DOHH2 (cell line): ENCODE measurements at regions not wholly inside any gene's neighbourhood (a gene's known extent, or its start where the extent isn't known, plus 50 kb on each side); places are given as distances from the start of the nearest gene placed in this dataset.
"Not testable (repeated sequence)": the region's sequence is repeated elsewhere in the genome, so short reads cannot be mapped to it uniquely, and the experiment has no call there.

Source experiments
- H3F3A ChIP-seq: fragments of 200-600 bp; sonication (generic), shearing (Covaris generic); 2 replicates; pipeline ENCODE4 v1.6.0; 2016; ENCODE audit warnings: antibody characterized with exemption, mild to moderate bottlenecking; ENCODE audit not compliant: control insufficient read depth, insufficient read depth
- H3K27ac ChIP-seq: fragments of 200-600 bp; sonication (generic); 2 replicates; pipeline ENCODE4 v1.5.1; 2014; ENCODE audit warnings: low read depth, mild to moderate bottlenecking, low read length, moderate library complexity
- H3K27me3 ChIP-seq: fragments of 200-600 bp; sonication (generic); 2 replicates; pipeline ENCODE4 v1.6.1; 2014; ENCODE audit warnings: mild to moderate bottlenecking, low read length, mixed read lengths; ENCODE audit not compliant: control insufficient read depth
- H3K36me3 ChIP-seq: fragments of 200-600 bp; sonication (generic); 2 replicates; pipeline ENCODE4 v1.6.1; 2014; ENCODE audit warnings: mild to moderate bottlenecking, low read length, moderate library complexity, mixed read lengths; ENCODE audit not compliant: control insufficient read depth
- H3K4me1 ChIP-seq: fragments of 200-600 bp; sonication (generic); 2 replicates; pipeline ENCODE4 v1.6.1; 2014; ENCODE audit warnings: mild to moderate bottlenecking, low read length, mixed read lengths; ENCODE audit not compliant: control insufficient read depth
- H3K4me2 ChIP-seq: fragments of 200-600 bp; sonication (generic); 2 replicates; pipeline ENCODE4 v1.6.0; 2014; ENCODE audit warnings: mild to moderate bottlenecking, low read length, moderate library complexity
- H3K4me3 ChIP-seq: fragments of 200-600 bp; sonication (generic); 2 replicates; pipeline ENCODE4 v1.5.1; 2014; ENCODE audit warnings: mild to moderate bottlenecking, low read length, mixed read lengths
- H3K79me2 ChIP-seq: fragments of 200-600 bp; sonication (generic); 2 replicates; pipeline ENCODE4 v1.6.1; 2014; ENCODE audit warnings: mild to moderate bottlenecking, low read length, mixed read lengths; ENCODE audit not compliant: control insufficient read depth
- H3K9me2 ChIP-seq: fragments of 200-600 bp; sonication (generic); replicated peaks from 2 replicates; pipeline ENCODE4 v1.6.1; 2014; ENCODE audit warnings: mild to moderate bottlenecking, low read length, mixed read lengths; ENCODE audit not compliant: control insufficient read depth
- H3K9me3 ChIP-seq: fragments of 200-600 bp; sonication (generic); 2 replicates; pipeline ENCODE4 v1.6.1; 2014; ENCODE audit warnings: antibody characterized with exemption, low read length, mixed read lengths; ENCODE audit not compliant: control insufficient read depth, insufficient read depth
- H4K20me1 ChIP-seq: fragments of 200-600 bp; sonication (generic); 2 replicates; pipeline ENCODE4 v1.6.0; 2014; ENCODE audit warnings: low read depth, mild to moderate bottlenecking, antibody characterized with exemption, low read length, moderate library complexity; ENCODE audit not compliant: control insufficient read depth, insufficient read depth
- EZH2phosphoT487 ChIP-seq: fragments of 200-600 bp; sonication (generic); IDR thresholded peaks from 2 replicates; pipeline ENCODE4 v1.6.1; 2017; ENCODE audit warnings: borderline replicate concordance, mild to moderate bottlenecking, antibody characterized with exemption, low read length, moderate library complexity, mixed read lengths
- TF ChIP-seq, protein P1 (sequence below): fragments of 200-600 bp; sonication (generic); IDR thresholded peaks from one replicate; pipeline ENCODE4 v1.5.1; 2014; ENCODE audit warnings: antibody characterized with exemption, mild to moderate bottlenecking, low read depth, low read length; ENCODE audit not compliant: poor library complexity, severe bottlenecking

DNA sequence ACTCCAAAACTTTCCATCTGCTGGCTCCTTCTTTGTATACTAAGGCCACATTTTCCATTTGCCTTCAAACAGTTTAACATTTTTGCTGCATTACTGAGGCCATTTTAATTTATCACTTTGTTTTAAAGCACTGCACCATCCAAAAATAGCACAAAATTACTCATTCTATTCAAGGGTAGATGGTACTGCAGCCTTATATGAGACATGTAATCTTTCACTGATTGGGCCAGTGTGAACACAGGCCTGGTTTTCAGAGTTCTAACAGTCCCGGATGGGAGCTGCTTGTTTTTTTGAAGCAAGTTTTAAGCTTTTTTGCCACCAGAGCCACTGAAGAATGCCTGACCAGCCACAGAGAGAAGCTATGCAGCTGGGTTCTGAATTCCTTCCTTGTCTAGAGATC is 172.3 kb upstream of the TSC22D2 start:
- Histone ChIP-seq H3K27ac (no peak overlapping the region), H3K9me2 (no peaks in the 10 kb centered on the region), H3K79me2 (no peaks in the 10 kb centered on the region), H3F3A (no peaks in the 10 kb centered on the region), H3K4me2 (no peak overlapping the region), H3K9me3 (no peaks in the 10 kb centered on the region), H3K4me1 (no peaks in the 10 kb centered on the region), H3K27me3 (peaks cover 10% of the 10 kb centered on the region; the same call in 1 of the 2 replicates), H3K36me3 (no peaks in the 10 kb centered on the region), H3K4me3 (no peak overlapping the region), H4K20me1 (no peaks in the 10 kb centered on the region)
- TF ChIP-seq EZH2phosphoT487 = no peak
- TF ChIP-seq, protein P1, sequence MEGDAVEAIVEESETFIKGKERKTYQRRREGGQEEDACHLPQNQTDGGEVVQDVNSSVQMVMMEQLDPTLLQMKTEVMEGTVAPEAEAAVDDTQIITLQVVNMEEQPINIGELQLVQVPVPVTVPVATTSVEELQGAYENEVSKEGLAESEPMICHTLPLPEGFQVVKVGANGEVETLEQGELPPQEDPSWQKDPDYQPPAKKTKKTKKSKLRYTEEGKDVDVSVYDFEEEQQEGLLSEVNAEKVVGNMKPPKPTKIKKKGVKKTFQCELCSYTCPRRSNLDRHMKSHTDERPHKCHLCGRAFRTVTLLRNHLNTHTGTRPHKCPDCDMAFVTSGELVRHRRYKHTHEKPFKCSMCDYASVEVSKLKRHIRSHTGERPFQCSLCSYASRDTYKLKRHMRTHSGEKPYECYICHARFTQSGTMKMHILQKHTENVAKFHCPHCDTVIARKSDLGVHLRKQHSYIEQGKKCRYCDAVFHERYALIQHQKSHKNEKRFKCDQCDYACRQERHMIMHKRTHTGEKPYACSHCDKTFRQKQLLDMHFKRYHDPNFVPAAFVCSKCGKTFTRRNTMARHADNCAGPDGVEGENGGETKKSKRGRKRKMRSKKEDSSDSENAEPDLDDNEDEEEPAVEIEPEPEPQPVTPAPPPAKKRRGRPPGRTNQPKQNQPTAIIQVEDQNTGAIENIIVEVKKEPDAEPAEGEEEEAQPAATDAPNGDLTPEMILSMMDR = no peak

DNA sequence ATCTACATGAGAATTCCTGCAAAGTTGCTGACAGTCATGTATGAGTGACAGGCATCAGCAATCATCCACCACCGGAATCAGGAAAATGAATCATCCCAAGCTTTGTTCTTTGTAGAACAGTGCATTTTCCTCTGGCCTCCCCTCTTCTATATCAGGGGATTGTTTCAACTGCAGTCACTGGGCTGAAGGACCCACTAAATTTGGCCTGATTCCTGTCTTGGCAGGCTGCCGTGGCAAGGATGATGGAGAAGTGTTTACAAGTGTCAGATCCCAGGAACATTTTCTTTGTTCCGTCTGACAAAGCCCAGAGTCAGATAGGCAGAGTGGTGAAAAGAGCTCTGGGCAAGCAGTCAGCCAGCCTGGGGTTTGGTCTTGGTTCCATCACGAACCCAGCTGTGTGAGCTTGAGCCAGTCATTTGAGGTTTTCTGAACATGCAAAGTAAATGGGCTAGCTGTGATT is 175.1 kb upstream of the TSC22D2 start:
- Histone ChIP-seq H3K79me2 (no peaks in the 10 kb centered on the region), H3K4me2 (no peak overlapping the region), H3K27me3 (peaks cover 10% of the 10 kb centered on the region; the same call in 1 of the 2 replicates), H3K9me3 (no peaks in the 10 kb centered on the region), H3K4me1 (no peaks in the 10 kb centered on the region), H3K36me3 (no peaks in the 10 kb centered on the region), H3K27ac (no peak overlapping the region), H3K4me3 (no peak overlapping the region), H4K20me1 (no peaks in the 10 kb centered on the region), H3F3A (no peaks in the 10 kb centered on the region), H3K9me2 (no peaks in the 10 kb centered on the region)
- TF ChIP-seq EZH2phosphoT487 = no peak
- TF ChIP-seq, protein P1 = no peak

DNA sequence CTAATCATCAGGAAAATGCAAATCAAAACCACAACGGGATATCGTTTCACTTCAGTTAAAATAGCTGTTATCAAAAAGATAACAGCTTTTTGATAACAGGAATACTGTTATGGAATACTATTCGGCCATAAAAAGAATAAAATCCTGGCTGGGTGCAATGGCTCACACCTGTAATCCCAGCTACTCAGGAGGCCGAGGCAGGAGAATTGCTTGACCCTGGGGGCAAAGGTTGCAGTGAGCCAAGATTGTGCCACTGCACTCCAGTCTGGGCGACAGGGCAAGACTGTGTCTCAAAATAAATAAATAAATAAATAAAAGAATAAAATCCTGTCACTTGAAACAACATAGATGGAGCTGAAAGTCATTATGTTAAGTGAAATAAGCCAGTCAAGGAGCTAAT is 178.1 kb upstream of the TSC22D2 start:
- no peak for TF ChIP-seq EZH2phosphoT487
- TF ChIP-seq, protein P1 = no peak
- Histone ChIP-seq H3K9me3 (no peaks in the 10 kb centered on the region), H3K27ac (no peak overlapping the region), H3K36me3 (no peaks in the 10 kb centered on the region), H3K4me1 (no peaks in the 10 kb centered on the region), H3K4me2 (no peak overlapping the region), H3K4me3 (no peak overlapping the region), H3F3A (no peaks in the 10 kb centered on the region), H4K20me1 (no peaks in the 10 kb centered on the region), H3K27me3 (peaks cover 13% of the 10 kb centered on the region), H3K79me2 (no peaks in the 10 kb centered on the region), H3K9me2 (no peaks in the 10 kb centered on the region)

DNA sequence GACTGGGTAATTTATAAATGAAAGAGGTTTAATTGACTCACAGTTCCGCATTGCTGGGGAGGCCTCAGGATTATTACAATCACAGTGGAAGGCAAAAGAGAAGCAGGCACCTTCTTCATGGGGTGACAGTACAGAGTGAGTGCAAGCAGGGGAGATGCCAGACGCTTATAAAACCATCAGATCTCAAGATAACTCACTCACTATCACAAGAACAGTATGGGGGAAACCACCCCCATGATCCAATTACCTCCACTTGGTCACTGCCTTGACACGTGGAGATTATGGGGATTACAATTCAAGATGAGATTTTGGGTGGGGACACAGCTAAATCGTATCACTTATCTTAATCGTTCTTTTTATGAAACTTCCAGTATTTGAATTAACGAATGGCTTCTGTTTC is 179.5 kb upstream of the TSC22D2 start:
- H3K9me3 ChIP-seq, H3K4me1 ChIP-seq, H3K79me2 ChIP-seq, H3K36me3 ChIP-seq, H3K4me3 ChIP-seq, H3F3A ChIP-seq, H3K9me2 ChIP-seq, H3K27ac ChIP-seq, H3K4me2 ChIP-seq, H4K20me1 ChIP-seq: not testable (repeated sequence)
- H3K27me3 ChIP-seq = peaks cover 20% of the 10 kb centered on the region
